ELF-1 (cell line): ENCODE measurements at regions not wholly inside any gene's neighbourhood (a gene's known extent, or its start where the extent isn't known, plus 50 kb on each side); places are given as distances from the start of the nearest gene placed in this dataset.
"Not testable (repeated sequence)": the region's sequence is repeated elsewhere in the genome, so short reads cannot be mapped to it uniquely, and the experiment has no call there.

Experiments
- DNase-seq: peaks from one replicate; pipeline ENCODE4 v3.0.0-alpha.2; 2016; ENCODE audit warnings: low read depth, low spot score

DNA sequence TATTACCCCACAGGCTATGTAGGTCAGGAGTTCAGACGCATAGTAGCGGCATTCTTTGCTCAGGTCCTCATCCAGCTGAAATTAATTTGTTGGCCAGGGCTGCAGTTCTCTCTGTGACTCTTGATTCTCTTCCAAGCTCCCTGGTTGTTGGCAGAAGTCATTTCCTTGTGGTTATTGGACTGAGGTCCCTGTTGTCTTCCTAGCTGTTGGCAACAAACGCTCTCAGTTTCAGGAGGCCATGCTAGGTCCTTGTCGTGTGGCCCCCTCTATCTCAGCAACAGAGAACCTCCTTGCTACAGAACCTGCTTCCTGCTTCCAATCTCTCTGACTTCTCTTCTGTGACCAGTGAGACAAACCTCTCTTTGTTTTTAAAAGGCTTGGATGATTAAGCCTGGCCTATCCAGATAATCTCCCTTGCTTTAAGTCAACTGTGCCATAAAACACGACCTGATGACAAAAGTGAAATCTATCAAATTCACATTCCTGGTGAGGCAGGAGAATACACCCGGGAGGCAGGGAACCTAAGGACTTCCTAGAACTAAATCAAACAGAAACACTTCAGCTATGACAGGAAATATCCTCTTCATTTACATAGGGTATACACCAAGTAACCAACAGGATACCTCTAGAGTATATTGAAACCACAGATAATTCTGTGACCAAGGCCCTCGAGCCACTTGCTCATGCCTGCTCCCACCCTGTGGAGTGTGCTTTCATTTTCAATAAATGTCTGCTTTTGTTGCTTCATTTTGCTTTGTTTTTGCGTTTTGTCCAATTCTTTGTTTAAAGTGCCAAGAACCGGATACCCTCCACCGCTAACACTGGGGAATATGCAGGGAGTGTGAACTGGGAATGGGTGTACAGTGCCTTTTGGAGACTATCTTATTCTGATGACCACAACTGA is 196.0 kb downstream of the BTBD3 start:
- no peak for DNase-seq

DNA sequence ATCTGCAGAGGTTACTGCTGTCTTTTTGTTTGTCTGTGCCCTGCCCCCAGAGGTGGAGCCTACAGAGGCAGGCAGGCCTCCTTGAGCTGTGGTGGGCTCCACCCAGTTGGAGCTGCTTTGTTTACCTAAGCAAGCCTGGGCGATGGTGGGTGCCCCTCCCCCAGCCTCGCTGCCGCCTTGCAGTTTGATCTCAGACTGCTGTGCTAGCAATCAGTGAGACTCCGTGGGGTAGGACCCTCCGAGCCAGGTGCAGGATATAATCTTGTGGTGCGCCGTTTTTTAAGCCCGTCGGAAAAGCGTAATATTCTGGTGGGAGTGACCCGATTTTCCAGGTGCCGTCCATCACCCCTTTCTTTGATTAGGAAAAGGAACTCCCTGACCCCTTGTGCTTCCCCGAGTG is 211.4 kb downstream of the BTBD3 start:
- peak; percentile 33 for DNase-seq

DNA sequence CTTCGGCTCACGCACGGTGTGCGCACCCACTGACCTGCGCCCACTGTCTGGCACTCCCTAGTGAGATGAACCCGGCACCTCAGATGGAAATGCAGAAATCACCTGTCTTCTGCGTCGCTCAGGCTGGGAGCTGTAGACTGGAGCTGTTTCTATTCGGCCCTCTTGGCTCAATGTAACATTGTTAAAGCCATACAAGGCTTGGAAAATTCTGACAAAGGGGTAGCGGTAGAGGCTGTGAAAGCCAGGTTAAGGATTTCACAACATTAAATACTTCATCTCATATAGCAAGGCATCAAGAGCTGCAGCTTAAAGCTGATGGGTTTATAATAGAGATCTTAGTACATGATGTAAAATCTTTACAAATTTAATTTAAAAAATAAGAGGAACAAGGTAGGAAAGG is 211.8 kb downstream of the BTBD3 start:
- not testable (repeated sequence) for DNase-seq

DNA sequence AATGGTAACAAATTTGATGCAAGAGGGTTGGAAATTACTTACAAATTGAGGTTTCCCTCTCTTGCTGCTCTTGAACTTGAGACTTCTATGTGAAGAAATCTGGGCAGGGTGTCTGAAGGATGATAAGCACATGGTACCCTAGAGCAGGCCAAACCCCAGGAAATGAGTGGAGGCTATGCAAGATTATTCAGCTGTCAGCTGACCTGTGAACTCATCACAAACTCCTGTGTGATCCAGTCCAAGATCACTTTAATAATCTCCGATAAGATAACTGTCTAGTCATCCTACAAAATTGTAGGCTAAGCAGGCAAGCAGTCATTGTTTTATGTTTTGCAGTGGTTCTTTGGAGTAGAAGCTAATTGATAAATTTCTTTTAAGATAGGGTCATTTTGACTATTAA is 213.1 kb downstream of the BTBD3 start:
- no peak for DNase-seq

DNA sequence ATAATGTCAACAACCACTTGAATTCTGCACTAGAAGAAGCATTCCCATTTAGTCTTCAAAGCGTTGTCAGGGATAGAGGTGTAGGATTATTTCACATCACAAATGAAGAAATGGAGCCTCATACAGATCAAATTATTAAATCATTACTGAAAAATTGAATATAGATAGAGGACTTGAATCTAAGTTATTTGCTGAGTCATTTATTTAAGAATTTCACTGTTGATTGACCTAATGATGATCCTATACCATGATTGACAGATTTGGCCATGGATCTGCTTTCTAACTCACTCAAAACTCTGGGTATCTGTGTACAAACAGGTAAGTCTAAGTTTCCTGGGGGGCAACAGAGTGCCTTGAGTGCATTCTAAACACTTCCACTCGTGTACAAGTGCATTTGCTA is 215.9 kb downstream of the BTBD3 start:
- no peak for DNase-seq

DNA sequence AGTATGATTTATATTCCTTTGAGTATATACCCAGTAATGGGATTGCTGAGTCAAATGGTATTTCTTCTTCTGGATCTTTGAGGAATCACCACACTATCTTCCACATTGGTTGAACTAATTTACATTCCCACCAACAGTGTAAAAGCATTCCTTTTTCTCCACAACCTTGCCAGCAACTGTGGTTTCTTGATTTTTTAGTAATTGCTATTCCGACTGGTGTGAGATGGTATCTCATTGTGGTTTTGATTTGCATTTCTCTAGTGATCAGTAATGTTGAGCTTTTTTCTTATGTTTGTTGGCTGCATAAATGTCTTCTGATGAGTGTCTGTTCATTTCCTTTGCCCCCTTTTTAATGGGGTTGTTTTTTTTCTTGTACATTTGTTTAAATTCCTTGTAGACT is 228.3 kb downstream of the BTBD3 start:
- DNase-seq = not testable (repeated sequence)

DNA sequence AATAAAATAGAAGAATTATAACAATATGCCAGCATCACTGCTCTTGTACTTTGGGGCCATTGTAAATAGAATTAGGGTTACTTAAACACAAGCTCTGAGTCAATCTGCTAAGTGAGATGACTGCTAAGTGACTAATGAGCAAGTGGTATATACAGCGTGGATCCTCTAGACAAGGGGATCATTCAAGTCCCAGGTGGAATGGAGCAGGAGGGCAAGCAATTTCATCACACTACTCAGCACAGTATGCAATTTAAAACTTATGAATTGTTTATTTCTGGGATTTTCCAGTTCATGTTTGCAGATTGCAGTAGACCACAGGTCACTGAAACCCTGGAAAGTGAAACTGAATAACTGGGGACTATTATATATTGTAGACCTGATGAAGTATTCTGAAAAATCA is 235.3 kb downstream of the BTBD3 start:
- no peak for DNase-seq

DNA sequence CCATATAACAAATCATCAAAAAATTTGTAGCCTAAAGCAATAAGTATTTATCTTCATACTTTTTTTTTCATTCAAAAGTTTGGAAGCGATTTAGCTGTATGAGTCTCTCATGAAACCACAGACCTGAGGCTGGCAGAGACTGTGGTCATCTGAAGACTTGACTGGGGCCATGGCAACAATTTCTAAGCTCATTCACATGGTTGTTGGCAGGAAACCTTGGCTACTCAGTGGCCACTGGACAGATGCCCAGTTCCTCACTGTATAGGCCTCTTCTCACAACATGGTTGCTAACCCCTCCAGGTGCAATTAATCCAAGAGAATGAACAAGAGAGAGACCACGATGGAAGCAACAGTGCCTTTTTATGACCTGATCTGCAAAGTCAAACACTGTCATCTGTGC is 235.9 kb downstream of the BTBD3 start:
- no peak for DNase-seq

DNA sequence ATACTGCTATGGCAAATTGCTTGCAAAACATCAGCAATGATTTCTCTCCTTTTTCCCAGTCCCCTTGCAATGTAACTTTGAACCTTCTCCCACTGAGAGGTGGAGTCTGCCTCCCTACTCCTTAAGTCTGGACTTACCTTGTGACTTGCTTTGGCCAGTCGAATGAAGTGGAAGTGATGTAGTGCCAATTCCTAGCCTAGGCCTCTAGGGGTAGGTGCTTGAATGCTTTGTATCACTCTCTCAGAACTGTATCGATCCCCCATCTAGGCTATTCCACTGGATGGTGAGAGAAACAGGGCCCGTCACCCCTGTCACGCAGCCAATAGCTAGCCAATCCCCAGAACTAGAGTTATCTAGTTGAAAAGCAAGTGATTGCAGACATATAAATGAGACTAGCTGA is 238.6 kb downstream of the BTBD3 start:
- DNase-seq = no peak

DNA sequence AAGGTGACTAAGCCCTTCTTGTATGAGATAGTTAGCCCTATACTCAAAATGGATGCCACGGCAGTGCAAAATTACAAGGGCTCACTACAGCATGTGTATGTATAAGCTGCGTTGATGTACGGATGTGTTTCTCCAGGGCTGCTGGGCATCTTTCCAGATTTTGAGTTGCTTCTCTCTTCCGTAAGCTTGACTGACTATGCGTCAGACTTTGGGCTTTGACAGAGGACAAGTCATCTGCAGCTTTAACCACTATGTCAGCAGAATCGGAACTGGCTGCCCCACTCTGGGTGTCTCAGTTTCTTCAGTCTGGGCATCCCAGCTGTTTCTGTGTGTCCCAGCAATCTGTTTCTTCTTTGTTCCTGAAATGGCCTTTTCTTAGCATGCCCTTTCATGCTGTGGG is 241.6 kb downstream of the BTBD3 start:
- DNase-seq = no peak

DNA sequence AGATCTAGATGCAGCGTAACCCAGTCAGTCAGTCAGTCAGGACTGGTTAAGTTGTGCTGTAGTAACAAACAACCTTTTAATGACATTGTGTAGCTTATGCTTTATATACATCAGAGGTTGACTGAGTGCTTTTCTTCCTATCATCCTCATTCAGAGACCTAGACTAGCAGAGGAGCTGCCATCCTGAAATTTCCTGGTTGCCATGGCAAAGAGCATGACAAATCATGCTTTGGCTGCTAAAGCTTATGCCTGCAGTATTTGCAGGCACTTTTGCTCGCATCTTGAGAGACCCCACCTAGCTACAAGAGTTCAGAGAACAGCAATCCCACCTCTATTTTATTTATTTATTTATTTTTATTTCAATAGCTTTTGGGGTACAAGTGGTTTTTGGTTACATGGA is 244.0 kb downstream of the BTBD3 start:
- DNase-seq = no peak

DNA sequence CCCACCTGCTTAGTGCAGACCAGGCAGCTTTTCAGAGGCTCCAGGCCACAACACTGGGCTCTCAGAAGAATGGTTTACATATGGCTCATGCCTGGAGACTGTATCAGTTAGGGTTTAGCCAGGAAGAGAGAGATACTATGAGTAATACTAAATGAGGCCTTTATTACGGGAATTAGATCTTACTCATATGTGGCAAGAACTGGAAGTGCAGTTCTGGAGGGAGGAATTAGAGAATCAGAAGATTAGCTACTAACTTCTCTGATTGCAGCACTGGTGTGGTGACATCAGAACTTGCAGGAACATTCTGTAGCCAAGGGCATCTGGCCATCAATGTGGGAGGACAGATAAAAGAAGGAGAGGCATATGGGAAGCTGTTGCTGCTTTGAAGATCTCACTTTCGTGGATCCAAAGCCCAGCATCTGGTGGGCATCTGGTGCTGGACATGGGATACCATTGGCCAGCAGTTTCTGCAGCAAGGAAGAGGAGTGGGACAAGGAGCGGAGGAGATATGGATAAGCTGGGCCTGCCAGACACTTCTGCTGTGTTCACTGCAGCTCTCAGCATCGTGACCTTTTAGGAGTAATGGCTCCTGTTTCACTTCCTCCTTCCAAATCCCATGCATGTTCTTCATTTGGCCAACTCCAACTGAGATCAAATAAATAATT is 248.5 kb downstream of the BTBD3 start:
- DNase-seq = no peak

DNA sequence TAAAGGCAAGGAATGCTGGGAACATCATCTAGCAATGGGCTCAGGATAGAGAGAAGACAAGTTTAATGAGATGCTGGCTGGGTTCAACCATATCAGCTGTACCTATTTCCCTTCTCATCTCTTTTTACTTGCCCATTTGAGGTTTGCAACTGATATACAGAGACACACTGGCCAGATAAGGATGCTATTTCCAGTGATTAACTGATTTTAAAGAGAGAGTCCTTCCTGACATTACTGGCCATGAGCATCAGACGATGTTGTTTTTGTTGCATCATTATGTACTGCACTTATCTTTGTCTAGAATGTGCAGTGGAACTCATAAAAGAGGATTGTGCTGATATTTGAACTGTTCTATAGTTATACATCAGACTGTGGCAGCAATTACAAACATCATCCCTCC is 252.7 kb downstream of the BTBD3 start:
- no peak for DNase-seq

DNA sequence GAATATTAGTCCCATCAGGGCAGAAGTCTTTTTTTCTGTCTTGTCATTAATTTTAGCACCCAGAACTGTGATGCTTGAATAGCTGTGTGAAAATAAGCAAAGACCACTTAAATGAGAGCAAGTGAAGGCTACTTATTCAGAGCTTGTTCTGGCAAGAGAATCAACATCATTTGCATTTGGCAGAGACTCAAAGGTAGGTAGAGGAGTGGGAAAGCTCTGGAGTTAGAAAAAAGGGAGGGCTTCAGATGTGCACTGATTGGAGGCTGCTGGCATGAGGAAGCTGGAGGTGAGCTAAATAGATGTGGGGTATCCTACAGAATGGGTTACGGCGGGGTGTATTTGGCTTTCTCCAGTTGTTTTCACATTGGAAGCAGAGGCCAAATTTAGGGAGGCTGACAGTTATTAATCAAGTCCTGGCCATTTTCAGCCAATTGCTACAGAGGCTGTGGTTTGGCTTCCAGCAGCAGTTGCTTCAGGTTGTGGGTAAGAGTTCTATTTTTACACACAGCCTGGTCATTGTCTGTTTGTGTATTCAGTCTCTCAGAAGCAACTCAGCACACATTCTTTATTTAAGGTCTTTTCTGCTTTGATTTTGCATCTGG is 254.3 kb downstream of the BTBD3 start:
- no peak for DNase-seq

DNA sequence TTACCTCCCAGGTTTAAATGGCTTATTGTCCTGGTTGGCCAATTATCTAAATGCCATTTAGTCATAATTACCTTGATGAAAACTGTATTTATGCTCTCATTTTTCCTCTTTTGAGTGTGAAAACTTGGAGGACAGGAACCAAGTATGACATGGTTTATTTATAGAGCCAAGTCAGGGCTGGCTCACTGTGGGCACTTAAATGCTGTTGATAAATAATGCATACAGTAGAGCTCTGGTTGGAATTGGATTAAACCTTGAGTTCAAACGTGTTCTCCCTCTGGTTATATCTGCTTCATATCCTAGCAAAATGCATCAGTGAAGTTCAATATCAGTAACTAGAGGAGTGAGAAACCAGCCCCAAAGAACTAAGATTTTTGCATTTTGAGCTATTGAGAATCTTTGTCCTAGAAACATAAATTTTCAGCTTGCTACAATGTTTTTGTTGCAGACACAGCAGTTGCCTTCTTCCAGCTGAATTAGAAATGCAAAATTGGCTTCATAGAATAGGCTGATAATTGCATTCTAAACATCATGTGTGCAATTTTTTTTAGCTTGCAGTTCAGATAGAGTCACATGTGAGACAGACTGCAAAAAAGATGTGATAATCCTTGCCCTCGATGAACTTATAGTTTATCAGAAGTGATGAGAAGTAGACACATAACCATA is 255.8 kb downstream of the BTBD3 start:
- no peak for DNase-seq

DNA sequence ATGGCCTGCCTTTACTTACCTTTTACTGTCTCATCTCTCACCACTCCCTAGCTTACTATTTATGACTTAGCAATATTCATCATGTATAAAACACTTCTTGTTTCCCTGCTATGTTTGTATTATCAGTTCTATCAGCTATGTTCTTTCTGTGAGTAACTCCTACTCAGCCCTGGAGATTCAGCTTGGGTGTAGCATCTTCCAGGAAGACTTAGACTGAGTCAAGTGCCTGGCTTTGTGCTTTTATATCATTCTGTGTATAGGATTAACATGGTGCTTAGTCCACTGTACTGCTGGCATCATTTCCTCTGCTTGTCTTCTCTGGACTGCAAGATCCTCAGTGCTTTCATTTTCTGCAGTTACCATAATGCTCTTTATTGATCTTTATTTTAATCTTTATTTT is 257.8 kb downstream of the BTBD3 start:
- no peak for DNase-seq

DNA sequence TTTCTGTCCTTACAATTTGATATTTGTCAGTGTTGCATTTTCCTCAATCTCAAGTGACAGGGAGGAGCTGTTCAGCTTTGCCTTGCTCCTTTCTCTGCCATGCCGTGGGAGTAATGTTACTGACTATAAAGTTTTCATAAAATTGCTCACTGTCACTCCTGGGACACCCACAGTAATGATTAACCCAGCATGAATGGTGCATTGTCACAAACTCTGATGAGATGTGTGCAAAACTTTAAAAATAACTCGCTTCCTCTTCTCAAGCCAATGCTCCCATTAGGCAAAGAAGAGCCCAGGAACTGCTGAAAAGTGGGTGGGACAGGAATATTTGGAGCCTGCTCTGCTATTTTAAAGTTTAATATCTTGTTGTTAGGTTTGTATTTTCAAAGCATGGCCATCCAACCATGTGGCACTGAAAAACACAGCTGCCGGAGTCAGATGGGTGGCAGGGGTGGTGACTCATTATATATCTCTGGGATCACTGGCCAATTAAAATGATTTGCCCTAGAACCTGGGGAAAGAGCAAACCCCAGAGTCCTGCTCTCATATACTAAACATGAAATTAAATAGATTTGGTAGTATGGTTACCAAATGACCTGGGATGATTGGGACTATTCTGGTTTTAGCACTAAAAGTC is 260.1 kb downstream of the BTBD3 start:
- no peak for DNase-seq

DNA sequence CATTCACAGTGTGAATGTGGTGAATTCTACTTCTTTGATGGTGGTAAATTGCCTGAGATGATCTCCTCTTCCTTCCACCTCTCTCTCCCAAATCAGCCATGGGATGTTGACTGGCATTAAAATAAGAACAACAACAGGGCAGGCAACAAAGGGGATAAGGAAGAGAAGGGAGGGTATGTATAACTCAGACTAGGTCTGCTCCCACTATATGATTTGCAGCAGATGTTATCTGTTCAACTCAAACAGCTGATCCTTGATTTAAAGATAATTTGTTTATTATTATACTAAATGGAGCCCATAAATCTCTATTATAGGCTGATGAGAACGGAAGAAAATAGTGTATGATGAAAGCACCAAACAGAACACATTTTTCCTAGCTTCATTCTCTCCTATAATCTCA is 262.0 kb downstream of the BTBD3 start:
- DNase-seq = no peak

DNA sequence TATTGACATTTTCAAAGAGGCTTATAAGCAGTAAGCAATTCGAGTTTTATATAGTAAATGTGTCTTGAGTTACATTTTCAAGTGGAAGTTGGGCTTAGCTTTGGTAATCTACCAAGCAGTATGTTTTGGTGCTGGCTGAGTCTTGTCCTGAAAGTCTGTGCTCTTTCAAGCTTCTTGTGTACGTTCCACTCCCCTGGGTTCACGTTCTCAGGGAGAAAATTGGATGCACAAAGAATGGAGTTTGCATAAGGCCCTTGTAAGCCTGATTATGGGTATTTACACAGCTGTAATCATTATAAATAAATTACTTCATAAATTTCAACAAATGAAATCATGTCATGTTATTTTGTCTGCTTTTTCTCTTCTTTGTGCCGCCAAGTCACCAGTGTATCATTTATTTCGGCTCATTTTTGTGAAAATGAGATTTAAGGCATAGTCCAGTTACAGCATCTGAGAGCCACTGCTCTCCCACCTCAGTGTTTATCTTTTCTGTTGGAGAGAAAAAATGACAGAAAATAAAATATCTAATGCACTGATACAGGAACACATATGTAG is 262.5 kb downstream of the BTBD3 start:
- no peak for DNase-seq

DNA sequence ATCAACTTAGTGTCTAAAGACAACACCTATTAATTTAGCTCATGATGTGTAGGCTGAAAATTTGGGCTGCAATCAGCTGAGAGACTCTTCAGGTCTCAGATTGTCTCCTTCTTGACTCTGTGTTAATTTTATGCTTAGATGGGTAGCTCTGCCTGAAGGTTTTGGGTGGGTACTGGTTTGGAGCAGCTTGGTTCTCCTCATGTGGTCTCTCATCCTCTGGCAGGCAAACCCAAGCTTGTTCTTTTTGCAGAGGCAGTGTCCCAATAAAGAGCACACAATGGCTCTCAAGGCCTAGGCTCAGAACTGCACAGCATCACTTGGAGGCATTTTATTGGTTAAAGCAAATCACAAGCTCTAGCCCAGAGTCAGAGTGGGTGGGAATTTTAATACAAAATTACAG is 280.6 kb downstream of the BTBD3 start:
- no peak for DNase-seq

DNA sequence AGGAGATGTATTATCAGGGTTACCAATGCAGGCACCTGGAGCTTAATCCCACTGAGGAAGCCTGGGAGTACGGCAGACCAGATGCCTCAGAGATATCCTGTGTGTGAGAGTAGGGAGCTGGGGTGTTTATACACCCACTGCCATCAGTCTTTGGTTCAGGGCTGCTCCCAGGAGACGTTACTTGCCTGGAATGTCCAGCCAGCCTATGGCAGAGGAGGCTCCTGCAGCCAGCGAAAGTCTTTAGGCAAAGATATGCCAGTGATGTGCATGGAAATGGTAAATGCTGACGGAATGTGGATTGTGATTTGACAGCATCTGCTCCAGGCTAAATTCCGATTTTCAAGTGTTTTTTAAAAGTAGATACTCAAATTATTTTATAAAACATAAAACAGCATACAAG is 282.0 kb downstream of the BTBD3 start:
- DNase-seq = peak; percentile 8
